ENCODE measurements at regions not wholly inside any gene's neighbourhood (a gene's known extent, or its start where the extent isn't known, plus 50 kb on each side); places are given as distances from the start of the nearest gene placed in this dataset.

DNA sequence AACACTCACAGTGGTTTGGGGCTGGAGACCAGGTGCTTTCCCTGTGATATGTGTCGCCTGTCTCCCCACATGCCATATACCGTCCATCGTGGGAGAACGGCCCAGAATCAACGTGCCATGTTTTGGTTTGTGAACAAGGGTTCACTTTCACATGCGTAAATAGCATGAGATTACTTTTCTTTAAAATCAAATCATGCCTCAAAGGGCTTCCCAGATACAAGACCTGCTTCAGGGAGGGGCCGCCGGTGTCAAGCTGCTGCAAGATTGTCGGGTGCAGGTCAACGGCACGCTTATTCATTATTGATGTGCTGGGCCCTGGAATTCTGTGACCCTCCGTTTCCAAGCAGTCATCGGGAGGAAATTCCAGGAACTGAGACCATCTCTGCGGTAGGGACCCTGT lies 145.2 kb upstream of the RTL1 start:
- DNase-seq: no peak

DNA sequence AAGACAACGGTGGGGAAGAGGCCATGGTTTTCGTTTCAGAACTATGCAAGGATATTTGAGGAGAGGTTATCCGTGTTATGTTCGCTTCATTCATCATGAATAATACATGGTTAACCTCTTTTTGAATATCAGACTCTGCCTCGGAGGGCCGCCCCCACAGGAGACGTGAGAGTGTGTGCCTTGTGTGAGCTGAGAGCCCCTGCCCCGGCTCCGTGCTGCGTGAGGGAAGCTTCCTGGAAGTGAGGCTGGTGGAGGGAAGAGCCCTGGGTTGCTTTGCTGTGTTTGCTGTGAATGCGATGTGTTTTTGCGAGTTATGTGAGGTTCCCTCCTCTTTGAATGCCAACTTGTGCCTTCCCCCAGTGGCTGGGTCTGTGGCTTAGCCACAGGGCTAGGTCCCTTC lies 146.0 kb upstream of the RTL1 start:
- no peak for DNase-seq

DNA sequence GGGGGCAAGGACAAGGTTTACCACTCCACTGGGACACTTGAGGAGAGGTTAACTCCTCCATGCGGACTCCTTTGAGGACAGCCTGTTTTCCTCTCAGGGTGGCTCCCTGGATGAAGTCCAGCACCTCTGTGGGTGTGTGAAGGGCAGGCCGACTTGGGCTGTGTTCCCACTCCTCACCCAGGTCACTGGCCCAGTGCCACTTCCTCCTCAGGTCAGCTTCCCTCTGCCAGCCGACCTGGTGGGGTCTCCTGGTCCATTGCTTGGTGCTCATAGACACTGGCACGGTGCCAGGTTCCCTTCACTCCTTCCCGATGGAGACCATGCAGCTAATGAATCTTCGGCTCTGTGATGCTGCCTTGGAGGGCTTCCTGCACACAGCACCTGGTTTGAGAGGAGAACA lies 146.4 kb upstream of the RTL1 start:
- no peak for DNase-seq

DNA sequence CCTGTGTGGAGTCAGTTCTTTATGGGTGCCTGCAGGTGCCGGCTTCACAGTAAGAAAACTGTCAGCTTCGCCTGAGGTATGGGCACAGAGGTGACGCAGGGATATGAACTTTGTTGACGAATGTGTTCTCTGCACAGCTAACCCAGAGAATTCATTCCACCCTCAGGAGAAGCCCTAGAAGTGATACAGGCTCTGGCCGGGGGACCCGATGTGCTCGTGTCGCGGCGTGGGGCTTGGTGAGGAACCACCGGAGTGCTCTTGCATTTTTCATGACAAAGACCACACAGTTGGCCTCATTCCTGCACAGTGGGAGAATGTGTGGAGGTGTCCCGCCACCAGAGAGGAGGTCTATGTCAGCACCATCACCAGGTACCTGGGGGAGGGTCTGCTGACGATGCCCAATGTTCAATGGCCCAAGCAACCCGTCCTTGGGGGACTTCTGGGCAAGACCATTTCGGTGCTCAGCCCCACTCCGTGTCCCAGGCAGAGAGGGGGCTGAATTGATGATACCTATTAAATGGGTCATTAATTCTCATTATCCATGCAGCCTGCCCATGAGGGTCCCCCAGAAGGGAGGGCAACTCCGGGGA lies 147.5 kb upstream of the RTL1 start:
- DNase-seq: no peak

DNA sequence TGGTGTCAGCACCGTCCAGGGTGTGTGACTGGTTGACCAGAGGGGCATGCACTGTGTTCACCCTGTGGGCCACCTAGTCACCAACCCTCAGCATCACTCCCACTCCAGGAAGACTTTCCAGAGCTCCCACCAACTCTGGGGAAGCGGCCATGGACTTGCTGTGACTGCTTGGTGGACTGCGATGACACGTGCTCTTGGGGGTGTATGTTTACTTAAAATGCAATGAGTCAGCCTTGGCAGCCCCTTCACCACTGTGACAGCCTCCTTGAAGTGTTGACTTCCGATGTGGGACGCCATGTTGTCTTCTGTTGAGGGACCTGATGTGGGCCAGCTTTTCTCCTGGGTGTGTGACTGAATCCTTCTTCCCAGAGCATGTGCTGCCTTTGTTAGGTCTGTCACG lies 151.1 kb upstream of the RTL1 start:
- no peak for DNase-seq

DNA sequence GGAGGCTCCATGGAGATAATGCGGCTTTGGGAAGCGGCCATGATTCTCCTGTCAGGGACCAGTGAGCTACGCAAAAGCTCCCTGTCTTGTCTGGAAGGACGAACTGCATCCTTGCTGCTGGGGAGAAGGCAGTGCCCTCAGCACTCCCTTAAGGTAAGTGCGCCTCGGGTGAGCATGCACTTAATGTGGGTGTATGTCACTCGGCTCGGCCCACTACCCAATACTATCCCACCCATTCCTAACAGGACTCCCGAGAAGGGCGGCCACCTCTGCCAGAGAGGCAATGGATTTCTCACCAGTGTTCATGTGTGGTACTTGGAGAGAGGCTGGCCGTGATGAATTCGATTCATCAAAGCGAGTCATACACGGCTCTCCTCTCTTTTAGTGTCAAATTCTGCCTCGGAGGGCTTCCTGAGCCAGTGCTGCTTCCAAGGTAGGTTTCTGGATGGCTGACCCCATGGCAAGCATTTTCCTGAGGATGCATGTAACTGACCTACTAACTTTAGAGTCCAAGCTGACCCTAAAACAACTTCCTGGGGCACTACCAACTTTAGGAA lies 151.7 kb upstream of the RTL1 start:
- no peak for DNase-seq

DNA sequence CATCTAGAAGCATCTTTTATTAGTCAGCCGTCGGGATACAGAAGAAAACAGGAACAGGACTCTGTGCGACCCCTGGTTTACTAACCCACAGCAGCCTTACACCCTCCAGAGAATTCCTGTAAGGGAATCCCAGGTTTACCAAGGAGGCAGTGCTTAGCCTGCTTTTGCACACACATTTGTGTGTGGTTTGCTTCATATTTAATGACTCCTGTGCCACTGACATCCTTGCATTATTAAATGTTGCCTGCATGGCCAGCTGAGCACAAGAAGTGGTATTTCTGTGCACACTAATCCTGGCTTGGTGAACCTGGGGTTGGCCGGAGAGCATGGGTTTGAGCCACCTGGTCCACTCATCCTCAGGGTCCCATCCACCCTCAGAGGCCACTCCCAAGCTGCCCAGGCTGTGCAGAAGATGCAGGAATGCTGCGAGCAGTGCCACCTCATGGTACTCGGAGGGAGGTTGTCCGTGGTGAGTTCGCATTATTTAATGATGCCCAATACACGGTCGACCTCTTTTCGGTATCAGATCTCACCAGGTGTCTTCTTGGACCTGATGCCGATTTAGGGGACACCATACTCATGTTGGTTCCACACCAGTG lies 152.4 kb upstream of the RTL1 start:
- no peak for DNase-seq

DNA sequence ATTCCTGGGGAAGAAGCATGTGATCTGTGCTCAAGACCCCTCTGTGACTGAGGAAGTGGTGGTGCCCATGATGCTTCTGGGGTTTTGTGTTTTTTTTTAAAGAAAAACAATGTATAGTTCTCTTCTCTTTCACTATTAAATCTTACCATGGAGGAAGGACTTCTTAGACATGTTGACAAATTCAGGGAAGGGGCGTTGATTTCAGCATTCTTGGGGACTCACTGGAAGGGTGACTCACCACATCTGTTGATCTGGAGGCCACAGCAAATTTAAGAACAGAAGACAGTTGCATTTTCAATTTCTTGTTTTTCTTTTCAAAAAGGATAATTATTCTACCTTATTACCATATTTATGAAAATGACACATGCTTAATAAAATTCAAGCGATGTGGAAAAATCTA lies 152.9 kb upstream of the RTL1 start:
- DNase-seq: no peak

DNA sequence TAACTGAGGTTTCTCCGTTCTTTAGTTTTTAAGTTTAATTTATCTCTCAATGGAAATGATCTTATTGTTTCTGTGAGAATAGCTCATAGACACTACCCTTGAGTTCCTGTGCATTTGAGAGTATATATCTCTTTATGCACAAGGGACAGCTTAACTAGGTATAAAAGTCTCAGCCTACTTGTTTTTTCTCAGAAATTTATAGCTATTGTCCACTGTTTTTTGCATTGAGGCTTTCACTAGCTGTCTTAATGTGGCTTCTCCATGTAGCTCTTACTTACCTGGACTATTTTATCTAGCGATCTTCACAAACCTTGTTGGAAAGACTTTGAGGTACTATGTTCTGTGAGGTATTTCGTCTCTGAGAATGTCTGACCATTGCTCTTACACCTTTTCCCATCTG lies 153.9 kb upstream of the RTL1 start:
- no peak for DNase-seq

DNA sequence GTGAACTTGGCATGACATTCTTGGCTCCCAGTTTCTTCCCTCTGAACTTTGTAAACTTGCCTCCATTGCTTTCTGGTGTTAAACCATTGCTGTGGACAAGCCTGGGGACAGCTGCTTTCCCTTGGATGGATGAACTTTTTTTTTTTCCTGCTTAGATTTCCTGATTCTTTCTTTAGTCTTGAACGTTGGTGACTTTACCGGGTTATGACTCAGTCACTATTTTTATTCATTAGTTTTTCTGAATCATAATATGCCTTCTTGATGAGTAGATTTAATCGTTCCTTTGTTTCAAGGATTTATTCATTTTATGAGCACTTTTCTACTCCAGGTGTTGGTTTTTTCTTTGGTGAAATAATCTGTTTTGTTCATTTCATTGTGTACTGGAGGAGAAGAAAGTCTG lies 155.0 kb upstream of the RTL1 start:
- no peak for DNase-seq

DNA sequence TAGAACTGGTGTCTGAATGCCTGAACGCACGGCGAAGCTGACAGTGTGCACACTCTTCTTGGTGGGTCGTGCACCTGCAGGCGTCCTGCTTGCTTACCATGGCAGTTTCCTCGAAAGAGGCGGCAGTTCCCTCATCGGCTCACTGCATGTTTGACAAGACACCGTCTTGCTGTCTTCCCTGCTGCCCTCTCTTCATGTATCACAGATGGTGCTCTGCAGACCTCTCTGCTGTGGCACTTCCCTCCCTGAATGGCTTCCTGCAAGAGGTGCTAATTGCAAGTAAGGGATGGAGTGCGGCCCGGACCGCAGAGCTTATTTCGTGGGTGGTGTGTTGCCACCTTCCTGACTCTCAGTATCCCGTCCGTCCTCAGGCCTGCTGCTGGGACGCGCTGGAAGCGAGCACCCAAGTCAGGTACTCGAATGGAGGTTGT lies 156.7 kb upstream of the RTL1 start:
- DNase-seq: no peak

DNA sequence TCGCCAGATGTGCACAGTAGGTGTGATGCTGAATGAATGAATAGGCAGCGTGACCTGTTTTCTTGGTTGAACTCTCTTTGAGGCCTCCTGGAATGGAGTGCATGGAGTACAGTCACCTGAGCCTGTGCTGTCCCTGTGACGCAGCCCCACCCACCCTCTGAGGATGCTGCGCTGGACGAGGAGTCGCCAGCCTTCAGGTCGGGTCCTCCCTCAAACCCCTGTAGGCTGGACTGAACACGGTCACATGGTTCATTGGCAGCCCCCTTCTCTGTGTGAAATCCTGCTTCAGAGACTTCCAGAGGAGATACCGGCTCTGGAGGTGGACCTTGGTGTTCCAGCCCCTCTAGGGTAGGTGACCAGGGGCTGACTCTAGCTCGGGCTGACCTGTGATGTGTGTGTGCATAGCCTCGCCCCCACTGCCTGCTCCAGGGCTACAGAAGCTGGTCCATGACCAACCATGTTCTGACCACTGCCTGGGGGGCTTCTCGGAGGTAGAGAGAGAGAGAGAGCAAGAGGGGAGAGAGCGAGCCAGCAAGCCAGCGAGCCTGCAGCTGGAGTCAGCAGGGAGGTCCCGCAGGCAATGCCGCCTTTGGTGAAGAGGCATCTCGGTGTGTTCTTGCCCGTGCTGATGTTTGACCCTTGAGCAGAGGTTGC lies 158.0 kb upstream of the RTL1 start:
- DNase-seq: no peak

DNA sequence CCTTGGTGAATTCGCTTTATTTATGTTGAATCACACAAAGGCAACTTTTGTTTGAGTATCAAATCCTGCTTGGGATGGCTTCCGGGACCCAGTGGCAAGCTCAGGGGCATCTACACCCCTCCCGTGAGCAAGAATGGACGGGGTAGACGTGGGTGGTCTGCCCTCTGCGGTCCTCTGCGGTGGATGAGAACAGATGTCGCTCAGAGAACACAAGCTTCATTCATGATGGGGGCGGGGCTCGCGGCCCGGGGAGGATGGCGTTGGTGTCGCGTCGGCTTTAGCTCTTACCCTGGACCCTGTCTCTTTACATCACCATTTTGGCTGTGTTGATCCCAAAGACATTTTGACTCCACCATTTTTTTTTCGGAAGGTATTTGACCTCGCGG lies 158.5 kb upstream of the RTL1 start:
- DNase-seq: no peak

DNA sequence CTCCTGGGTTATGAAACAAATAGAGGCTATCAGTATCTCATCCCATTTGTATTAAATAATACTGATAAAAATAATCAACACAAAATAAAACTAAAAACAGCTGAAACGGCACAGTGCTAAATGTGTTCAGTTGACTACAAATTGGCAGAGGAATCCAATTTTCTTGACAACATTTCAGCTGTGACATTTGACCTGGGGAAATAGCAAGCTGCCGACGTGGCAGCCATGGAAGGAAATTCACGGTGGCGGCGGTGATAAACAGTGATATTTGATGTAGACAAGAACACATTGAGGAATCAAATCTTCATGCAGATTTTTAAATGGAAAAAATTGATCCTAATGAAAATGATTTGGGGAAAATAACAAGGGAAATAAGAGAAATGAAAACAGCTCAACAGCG lies 159.1 kb upstream of the RTL1 start:
- DNase-seq: no peak

DNA sequence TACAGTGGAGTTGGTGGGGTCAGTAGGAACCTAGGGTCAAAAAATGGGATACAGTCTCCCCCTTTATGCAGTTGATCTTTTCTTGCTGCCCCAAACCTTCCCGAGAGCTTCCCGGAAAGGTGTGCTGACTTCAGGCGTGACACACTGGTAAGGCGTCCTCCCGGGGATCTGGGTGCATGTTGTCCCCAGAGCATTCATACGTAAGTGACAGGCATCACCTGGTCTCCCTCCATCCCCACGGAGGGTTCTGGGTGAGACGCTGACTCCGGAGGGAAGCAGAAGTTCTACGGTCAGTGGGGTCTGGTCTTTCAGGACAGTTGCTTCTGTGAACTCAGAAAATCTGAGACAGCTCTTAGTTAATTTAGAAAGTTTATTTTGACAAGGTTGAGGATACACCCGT lies 159.6 kb upstream of the RTL1 start:
- DNase-seq: no peak

DNA sequence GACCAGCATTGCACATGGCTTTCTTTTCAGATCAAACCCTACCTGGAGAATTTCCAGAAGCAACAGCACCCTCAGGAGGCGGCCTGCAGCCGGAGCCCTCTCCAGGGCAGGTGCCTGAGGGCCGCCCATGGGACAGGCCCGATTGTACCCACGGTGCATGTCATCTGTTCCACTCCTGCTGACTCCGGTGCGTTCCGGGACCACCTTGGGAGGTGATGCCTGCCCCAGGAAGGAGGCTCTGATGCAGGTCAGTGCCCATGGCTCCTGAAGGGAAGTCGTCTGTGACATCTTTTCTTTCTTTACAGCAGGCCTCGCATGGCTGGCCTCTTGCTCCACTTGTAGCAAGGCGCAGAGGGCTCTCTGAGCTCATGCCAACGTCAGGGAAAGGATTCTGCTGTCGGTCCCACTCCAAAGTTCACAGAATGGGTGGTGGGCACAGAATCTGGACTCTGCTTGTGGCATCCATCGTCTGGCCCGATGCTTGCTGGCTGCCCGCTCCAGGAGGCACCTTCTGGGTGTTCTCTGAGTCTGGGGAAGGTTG lies 160.7 kb upstream of the RTL1 start:
- DNase-seq: no peak

DNA sequence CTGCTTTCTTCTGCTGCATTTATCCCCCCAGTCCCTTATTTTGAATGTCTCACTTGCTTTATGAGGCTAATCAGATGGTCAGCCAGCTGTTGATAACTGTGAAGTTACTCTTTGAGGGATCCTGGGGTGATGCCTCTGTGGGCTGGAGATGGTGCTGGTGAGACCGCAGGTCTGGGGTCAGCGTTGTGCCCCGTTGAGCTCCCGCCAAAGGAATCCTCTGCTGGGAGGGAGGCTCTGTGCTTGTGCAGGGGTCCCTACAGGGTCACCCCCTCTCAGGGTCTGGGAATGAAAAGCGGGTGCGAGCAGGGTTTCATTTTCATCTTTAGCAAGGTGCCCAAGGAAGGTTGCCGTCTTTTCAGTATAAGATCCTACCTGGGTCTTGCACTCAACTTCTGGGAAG lies 161.2 kb upstream of the RTL1 start:
- DNase-seq: no peak

DNA sequence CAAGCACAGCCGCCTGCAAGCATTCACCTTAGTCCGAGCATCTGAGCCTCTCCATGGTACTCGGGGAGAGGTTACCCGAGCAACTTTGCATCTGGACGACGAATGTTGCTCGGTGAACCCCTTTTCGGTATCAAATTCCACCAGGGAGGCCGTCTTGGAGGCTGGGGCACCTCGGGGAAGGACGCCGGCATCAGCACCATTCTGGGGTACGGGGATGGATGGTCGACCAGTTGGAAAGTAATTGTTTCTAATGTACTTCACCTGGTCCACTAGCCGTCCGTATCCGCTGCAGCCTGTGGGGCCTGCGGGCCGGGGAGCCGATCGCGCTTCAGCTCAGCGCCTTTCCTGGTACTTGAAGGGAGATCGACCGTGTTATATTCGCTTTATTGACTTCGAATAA lies 161.7 kb upstream of the RTL1 start:
- DNase-seq: no peak

DNA sequence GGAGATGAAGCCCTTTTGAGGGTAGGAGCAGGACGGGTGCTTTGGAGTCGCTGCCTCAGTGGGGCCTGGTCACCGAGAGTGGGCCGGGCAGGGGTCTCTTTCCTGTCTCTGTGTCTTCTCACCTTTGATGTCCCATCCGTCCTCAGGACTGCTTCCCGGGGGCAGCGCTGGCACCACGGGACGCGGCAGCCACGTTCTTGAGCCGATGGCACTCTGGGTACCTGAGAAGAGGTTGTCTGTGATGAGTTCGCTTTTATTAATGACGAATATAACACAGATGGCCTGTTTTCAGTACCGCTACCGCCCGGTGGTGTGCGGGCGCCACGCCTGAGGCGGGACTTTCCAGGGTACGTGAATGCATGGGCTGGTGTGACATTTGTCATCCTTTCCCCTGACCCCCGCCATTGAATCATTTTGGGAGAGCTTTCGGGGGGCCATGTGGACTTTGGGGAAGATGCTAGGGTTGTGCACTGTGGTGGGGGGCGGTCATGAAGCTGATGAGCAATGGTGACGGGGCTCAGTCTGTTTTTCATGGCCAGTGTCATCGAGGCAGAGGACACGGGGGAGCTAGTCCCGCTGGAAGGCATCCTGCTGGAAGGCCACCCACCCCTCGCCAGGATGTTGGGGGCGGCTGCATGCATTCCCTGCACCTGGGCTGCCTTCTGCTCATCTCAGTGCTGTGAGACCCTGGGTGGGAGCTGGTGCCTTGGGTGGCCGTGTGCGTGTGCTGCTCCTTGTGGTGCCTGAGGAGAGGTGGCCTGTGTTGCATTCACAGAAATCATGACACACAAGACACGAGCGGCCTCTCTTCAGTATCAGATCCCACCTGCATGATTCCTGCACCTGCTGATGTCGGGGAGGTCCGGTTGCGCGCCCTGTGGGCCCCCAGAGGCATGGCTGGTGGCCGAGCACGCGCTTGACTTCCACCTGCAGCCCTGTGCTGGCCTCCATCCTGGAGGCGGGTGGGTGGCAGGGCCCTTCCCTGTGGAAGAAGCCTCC lies 162.5 kb upstream of the RTL1 start:
- DNase-seq: no peak

DNA sequence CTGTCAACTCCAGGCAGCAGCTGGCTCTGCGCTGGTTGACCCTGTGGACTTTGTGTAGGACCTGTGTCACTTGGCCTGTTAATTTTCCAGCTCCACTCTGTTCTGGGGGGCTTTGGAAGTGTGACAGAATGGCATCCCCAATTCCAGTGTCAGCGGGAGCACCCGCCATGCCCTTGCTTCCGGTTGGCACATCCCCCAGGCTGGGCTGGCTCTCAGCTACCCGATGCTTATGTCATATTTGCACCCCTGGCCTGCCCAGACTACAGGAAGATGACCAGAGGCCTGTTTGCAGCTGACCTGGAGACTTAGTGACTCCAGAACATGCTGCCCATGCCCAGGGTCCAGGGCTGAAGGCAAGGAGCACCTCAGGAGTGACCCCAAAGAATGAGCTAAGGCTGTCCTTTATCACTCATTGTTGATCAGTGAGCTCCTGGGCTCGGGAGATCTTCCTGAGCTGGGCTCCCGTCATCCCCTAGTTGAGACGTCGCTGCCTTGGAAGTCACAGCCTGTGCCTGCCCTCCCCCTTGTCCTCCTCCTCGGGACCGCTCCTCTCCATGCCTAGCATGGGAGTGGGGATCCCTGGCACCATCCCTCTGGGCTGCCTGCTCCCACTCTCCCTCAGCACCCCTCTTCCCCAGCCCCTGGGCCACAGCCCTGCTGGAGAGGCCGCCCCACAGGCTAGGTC lies 163.4 kb upstream of the RTL1 start:
- no peak for DNase-seq

DNA sequence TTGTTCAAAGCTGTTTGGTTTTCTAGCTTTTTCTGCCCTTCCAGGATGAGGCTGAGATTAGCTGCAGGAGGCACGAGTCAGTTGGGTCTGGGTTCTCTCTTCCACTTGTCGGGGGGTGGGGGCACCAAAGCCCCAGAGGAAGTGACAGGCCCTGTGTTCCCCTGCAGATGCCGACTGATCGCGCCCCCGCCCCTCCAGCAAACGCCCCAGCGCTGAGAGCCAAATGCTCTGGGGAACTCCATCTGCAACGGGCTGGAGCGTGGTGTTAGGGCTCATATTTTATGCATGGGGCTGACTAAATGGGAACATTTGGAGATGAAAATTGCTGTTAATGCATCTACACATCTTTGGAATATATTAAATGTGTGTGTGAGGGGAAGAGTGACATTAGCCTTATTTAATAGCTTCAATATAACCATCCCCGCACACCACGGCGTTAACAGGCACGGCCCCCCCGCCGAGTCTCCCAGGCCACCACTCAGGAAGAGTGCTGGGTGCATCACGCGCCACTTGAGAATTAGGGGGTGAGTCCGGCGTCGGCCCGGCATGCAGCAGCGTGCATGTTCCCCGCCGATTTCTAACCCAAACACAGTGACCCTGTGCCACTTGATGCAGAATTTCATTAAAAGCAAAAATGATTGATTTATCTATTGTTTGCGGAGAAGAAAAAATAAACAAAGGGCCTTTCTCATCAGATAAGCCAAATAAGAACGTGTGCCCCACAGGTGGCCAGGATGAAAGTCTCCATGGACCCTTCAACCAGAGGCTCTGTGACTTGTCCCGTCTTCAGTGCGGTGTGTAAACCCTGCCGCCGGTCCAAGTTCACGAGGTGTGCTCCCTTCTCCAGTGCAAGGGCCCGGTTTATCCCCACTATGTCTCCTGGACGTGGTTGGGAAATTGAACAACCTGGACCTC lies 165.0 kb upstream of the RTL1 start:
- DNase-seq: no peak

DNA sequence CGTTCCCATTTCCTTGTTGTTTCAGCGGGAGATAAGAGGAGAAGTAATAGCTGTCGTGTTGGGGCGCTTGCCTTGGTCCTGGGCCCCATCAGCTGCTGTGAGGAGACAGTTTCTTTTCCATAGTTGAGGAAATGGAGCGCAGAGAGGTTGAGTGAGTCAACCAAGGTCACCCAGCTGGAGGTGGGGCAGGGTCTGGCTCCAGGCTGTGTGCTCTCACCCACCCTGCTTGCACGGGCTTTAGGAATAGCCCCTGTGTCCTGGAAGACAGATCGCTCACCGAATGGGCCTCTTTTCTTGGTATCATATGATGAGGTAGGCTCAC lies 165.7 kb upstream of the RTL1 start:
- DNase-seq: no peak
